ENCODE measurements at regions not wholly inside any gene's neighbourhood (a gene's known extent, or its start where the extent isn't known, plus 50 kb on each side); places are given as distances from the start of the nearest gene placed in this dataset.

DNA sequence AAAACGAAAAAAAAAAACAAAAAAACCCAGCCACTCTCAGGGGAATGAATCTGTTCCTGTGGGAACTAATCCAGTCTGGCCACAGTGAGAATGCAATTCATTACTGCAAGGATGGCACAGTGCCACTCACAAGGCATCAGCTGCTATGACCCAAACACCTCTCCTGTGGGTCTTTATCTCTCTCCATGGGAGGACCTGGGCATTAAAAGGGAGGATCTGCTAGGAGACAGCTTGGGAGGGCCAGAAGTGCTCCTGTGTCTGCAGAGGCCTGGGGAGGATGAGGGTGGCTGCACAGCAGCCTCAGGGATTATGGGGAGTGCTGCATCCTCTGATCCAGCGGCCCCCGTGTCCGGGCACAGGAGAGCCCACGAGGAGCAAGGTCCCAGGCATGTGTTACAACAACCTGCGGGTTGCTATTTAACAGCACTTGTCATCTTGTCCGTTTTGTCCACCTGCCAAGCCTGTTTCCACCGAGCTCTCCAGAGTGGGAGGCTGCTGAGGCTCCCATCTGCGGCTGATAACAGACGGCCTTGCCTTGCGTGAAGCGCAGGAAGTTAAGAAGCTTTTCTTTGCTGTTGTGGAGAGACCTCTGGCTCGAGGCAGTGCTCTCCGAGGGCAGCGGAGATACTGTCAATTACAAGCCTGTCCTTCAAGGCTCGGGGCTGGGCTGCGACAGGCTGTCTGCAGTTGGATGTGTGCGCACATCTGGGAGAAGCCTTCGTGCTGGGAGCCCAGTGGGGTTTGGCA, 97.7 kb downstream of the NXPE2 start:
- TF ChIP-seq, protein P1, sequence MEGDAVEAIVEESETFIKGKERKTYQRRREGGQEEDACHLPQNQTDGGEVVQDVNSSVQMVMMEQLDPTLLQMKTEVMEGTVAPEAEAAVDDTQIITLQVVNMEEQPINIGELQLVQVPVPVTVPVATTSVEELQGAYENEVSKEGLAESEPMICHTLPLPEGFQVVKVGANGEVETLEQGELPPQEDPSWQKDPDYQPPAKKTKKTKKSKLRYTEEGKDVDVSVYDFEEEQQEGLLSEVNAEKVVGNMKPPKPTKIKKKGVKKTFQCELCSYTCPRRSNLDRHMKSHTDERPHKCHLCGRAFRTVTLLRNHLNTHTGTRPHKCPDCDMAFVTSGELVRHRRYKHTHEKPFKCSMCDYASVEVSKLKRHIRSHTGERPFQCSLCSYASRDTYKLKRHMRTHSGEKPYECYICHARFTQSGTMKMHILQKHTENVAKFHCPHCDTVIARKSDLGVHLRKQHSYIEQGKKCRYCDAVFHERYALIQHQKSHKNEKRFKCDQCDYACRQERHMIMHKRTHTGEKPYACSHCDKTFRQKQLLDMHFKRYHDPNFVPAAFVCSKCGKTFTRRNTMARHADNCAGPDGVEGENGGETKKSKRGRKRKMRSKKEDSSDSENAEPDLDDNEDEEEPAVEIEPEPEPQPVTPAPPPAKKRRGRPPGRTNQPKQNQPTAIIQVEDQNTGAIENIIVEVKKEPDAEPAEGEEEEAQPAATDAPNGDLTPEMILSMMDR (IDR thresholded peaks at IDR 0.05) = no peak
- TF ChIP-seq POLR2A (IDR thresholded peaks at IDR 0.05) (no peak), POLR2AphosphoS5 (IDR thresholded peaks at IDR 0.05; ENCODE audit: insufficient read depth in 1 of 2, low read depth in 1 of 2) (no peak)
